BLaER1 treated with 17β-estradiol and CSF1 and Interleukin-3, amounts not matched to agents 10 nM and 100 nM (cell line): ENCODE measurements at regions not wholly inside any gene's neighbourhood (a gene's known extent, or its start where the extent isn't known, plus 50 kb on each side); places are given as distances from the start of the nearest gene placed in this dataset.
A peak's percentile ranks its signal among the peaks of the same experiment; 100 is the strongest.

Source experiments
- H3K27ac ChIP-seq, 11 experiments: shearing (Covaris generic); formaldehyde crosslinking; 2 replicates each; pipeline ENCODE4 v1.8.1; 2022
- H3K27me3 ChIP-seq, 11 experiments: shearing (Covaris generic); formaldehyde crosslinking; 2 replicates each; pipeline ENCODE4 v1.8.1; 2022
- H3K36me3 ChIP-seq, 11 experiments: shearing (Covaris generic); formaldehyde crosslinking; 2 replicates each; pipeline ENCODE4 v1.8.1; 2022
- H3K4me1 ChIP-seq, 10 experiments: shearing (Covaris generic); formaldehyde crosslinking; 2 replicates each; pipeline ENCODE4 v1.8.1; 2022
- H3K4me2 ChIP-seq, 11 experiments: shearing (Covaris generic); formaldehyde crosslinking; 2 replicates each; pipeline ENCODE4 v1.8.1; 2022
- H3K4me3 ChIP-seq, 10 experiments: shearing (Covaris generic); formaldehyde crosslinking; 2 replicates each; pipeline ENCODE4 v1.8.1; 2022
- H3K9ac ChIP-seq, 11 experiments: shearing (Covaris generic); formaldehyde crosslinking; 2 replicates each; pipeline ENCODE4 v1.8.1; 2022
- H3K9me3 ChIP-seq, 11 experiments: shearing (Covaris generic); formaldehyde crosslinking; replicated peaks in 1 of 11; 2 replicates each; pipeline ENCODE4 v1.8.1; 2022
- H4K20me1 ChIP-seq, 11 experiments: shearing (Covaris generic); formaldehyde crosslinking; 2 replicates each; pipeline ENCODE4 v1.8.1; 2022
- Cebpa-rat ChIP-seq, 11 experiments: shearing (Covaris generic); IDR thresholded peaks; 2 replicates each; pipeline ENCODE4 v1.8.1; 2022

DNA sequence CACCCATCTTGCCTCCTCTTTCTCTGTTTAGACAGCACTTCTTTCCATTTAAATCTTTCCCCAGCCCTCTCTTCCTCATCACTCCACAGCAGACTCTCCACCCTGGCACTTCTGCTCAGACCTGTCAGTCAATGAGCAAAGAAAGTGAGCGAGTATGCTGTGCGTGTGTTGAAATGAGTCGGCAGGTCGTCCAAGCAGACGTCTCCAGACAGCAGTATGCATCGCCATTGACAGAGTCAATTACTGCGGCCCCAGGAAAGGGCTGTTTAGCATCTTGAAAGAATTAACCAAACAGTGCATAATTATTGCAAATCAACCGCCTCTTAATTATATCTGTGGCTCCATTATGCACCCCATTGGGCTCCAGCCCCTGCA, 54.8 kb upstream of the KCNG1 start:
- Histone ChIP-seq H3K9me3 (peaks cover 0 to 7% (median 3%) of the 10 kb centered on the region in 11 experiments; a peak in 7 of 22 replicates), H3K9ac (no peak overlapping the region), H4K20me1 (no peaks in the 10 kb centered on the region), H3K4me1 (peaks cover 0 to 12% (median 5%) of the 10 kb centered on the region in 10 experiments; a peak in 9 of 20 replicates), H3K27ac (no peak overlapping the region), H3K4me2 (peak overlapping the region in 5 of 11 experiments; percentile 15 to 37 (median 21); a peak in 1 of 22 replicates), H3K36me3 (no peaks in the 10 kb centered on the region), H3K4me3 (no peak overlapping the region), H3K27me3 (no peaks in the 10 kb centered on the region)
- no peak for TF ChIP-seq Cebpa-rat (IDR thresholded peaks at IDR 0.05)

DNA sequence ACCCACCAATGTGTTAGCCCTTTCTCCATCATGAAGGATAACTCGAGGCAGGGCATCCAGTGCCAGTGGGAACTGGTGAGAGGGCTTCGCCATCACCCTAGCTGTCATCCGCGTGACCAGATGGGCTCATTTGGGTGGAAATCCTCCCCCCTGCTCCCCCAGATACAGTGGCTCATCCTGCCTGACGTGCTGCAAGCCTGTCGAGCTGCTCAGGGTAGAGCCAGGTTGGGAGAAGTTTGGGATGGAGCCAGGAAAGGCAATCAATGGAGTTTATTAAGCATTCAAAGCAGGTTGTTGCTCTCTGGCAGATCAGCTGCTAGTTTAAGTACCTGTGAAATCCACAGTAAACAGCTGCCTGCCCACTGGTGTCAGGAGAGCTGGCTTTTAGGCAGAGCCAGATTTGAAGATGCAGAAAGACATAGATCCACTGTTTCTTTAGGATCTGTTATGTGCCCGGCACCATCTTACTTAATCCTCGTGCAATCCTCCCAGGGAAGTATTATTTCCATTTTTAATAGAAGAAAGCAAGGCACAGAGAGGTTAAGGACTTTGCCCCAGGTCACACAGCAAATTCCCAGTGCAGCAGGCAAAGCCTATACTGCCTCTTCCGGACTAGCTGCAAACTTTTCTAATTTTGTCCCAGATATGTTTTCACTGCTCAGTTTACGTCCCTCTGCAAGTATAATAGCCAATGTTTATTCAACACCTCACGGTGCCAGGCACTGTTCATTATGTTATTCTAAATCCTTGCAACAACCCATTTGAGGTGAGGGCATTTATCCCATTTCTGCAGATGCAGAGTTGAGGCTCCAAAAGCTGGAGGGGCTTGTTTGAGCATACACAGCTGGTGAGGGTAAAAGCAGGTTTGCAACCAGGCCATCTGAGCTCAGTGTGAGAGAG, 54.1 kb upstream of the KCNG1 start:
- H3K9ac ChIP-seq, result no peak overlapping the region
- peaks cover 0 to 7% (median 3%) of the 10 kb centered on the region in 11 experiments; a peak in 7 of 22 replicates for H3K9me3 ChIP-seq
- no peaks in the 10 kb centered on the region for H4K20me1 ChIP-seq
- TF ChIP-seq Cebpa-rat (IDR thresholded peaks at IDR 0.05), result no peak
- H3K27me3 ChIP-seq, result no peaks in the 10 kb centered on the region
- peaks cover 0 to 12% (median 5%) of the 10 kb centered on the region in 10 experiments; a peak in 9 of 20 replicates for H3K4me1 ChIP-seq
- H3K4me3 ChIP-seq, result no peak overlapping the region
- H3K36me3 ChIP-seq, result no peaks in the 10 kb centered on the region
- H3K4me2 ChIP-seq, result no peak overlapping the region
- H3K27ac ChIP-seq, result no peak overlapping the region

DNA sequence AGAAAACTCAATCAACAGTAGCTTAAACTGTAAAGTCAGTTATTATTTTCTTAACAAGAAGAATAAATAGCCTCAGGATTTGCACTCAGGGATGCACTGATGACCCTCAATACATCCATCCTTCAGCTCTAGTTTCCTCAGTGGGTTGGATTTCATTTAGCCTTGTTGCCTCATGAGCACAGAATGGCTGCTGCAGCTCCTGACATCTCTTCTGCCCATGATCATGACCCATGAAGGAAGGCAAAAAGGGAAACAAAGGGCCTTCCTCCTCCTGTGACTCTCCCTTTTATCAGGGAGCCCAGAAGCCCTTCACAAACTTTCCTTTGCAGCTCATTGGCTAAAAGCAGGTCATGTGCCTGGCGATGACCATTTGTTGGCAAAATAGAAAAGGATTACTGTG, 51.2 kb upstream of the KCNG1 start:
- H4K20me1 ChIP-seq, result no peaks in the 10 kb centered on the region

More for the DNA sequence above, 51.2 kb upstream of the KCNG1 start:
- no peaks in the 10 kb centered on the region for H3K27me3 ChIP-seq
- no peak overlapping the region for H3K4me3 ChIP-seq
- H3K4me1 ChIP-seq, result peaks cover 0 to 12% (median 5%) of the 10 kb centered on the region in 10 experiments; a peak in 9 of 20 replicates
- peaks cover 0 to 7% (median 3%) of the 10 kb centered on the region in 11 experiments; a peak in 7 of 22 replicates for H3K9me3 ChIP-seq
- H3K9ac ChIP-seq, result no peak overlapping the region
- H3K27ac ChIP-seq, result no peak overlapping the region
- no peaks in the 10 kb centered on the region for H3K36me3 ChIP-seq
- no peak overlapping the region for H3K4me2 ChIP-seq
- TF ChIP-seq Cebpa-rat (IDR thresholded peaks at IDR 0.05), result no peak
